Right ventricle myocardium superior (tissue), 1 donor: ENCODE measurements at regions not wholly inside any gene's neighbourhood (a gene's known extent, or its start where the extent isn't known, plus 50 kb on each side); places are given as distances from the start of the nearest gene placed in this dataset.

Experiments used
- ATAC-seq: fragments of 200-7000 bp; cut with Tn5 transposase; one replicate; pipeline ENCODE4 v1.9.1; 2020; ENCODE audit warnings: mild to moderate bottlenecking; ENCODE audit not compliant: poor library complexity
- DNase-seq: peaks from one replicate; pipeline ENCODE4 v3.0.0-alpha.2; 2020
- intact Hi-C: fragments of 100-400 bp; cut with DNase I; formaldehyde crosslinking; loops from one replicate; pipeline ENCODE4 v1.11.2; 2022
- donor health status: DM: no; HTN: yes; CAD: no; lungs with severe emphysema.

DNA sequence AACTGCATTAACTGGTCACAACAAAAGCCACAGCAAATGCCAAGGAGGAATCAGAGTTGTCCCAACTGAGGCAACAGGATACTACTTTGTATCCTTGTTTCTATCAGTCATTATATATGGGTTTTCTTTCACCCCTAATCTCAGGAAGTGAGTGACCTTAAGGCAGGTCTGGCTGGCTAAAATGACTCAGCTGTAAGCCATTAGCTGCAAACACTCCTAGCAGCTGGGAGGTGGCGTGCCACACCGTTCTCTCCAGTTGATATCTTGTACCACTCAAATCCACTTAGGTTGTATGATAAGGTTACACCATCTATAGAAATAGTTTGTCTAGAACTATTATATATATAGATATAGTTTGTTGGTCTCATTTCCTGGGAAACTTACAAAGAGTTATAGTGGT lies 171.1 kb upstream of the MC4R start:
- intact Hi-C loops: no loop called here
- DNase-seq: no peak
- ATAC-seq: no peak

DNA sequence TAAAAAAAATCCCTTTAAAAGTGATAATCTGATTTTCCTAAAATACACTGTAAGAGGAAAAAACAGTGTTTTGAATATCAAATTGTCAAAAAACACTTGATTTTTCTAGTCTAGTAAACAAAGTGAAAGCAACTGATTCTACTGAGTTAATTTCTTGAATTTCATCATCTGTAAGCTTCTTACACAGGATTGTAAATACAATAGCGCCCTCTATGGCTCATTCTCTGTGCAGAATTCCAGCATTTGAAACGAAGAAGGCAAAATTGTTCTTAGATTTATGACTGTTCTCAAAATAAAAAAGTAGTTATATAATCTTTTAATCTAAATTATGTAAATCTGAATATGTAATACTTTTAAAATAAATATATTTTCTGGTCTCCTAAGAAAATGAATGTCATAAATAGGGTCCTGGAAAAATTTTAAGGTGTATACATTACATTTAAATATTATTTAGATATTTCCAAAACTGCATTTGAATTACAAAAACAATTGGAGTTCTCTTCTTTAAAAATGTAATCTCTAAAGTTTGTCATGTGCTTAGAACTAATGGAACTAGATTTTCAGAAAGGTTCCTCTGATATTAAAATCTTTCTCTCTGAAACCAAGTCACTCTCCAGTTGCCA lies 176.9 kb upstream of the MC4R start:
- intact Hi-C loops: loop anchor here (5.0 kb wide), 1 partner anchor 712 kb away; no protein-coding TSS in a partner anchor
- no peak for DNase-seq

DNA sequence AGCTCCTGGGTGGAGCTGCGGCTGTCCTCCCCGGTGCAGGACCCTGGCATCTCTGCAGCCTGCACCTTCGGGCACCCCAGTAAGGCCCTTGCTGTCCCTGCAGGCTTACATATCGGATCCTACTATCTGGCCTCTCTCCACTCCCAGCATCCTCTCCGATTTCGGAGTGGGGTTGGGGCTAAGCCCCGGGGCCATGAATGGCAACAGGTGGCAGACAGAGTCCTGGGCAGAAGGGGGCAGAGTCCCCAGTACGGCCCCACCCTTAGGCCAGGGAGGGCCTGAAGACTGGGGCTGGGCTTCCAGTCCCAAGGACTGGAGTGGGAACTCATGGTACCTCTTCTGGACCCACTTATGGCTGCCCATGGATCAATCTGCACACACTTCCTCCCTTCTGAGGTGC lies 180.4 kb upstream of the MC4R start:
- intact Hi-C loops: loop anchor here (5.0 kb wide), 1 partner anchor 566 kb away; no protein-coding TSS in a partner anchor
- DNase-seq (no peak), ATAC-seq (no peak)

More for the DNA sequence above, 176.9 kb upstream of the MC4R start:
- no peak for ATAC-seq

DNA sequence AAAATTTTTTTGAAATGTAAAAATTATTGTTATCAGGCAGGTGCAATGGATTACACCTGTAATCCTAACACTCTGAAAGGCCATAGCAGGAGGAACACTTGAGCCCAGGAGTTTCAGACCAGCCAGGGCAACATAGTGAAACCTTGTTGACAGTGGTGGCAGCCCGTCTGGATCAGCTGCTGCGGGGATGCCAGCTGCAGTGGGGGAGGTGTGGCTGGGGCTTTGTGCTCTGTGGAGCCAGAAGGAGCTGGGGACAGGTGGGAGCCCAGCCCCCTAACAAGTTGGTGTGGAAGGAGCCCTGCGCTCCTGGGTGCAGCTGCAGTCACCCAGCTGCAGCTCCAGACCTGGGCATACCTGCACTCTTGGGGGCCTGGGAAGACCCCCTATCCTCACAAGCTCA lies 182.4 kb upstream of the MC4R start:
- ATAC-seq (no peak), DNase-seq (no peak)
- intact Hi-C loops: loop anchor here (5.0 kb wide), 1 partner anchor 568 kb away; no protein-coding TSS in a partner anchor

DNA sequence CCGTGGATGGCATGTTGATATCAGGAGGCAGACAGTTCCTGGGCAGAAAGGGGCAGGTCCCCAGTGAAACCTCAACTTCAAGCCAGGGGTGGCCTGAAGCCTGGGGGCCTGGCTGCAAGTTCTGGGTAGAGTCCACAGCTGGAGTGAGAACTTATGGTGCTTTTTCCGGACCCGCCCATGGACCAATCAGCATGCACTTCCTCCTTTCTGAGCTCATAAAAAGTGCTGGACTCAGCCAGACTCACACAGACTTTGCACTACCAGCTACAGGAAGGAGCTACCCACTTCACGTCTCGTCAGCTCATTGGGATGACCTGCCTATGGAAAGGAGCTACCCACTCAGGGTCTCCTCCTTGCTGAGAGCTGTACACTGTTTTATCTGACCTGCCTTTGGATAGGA lies 183.1 kb upstream of the MC4R start:
- intact Hi-C loops: no loop called here
- no peak for DNase-seq
- ATAC-seq: no peak

DNA sequence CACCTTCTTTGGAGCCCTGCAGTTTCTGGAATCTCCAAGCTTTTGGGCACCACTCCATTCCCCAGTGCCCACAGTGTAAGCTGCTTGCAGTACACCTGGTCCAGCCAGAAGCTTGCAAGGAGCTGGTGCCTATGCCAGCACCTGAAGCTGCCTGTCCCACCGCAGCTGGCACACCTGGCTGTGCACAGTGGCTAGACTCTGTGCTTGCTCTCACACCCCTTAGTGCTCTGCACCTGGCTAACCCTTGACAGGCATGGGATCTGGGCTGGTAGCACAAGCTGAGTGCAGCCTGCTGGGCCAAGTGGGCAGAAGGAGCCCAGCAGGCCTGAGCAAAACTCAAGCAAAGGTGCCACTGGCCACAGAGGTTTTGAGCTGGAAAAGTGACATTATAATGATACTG lies 183.8 kb upstream of the MC4R start:
- intact Hi-C loops: no loop called here
- no peak for ATAC-seq
- DNase-seq: no peak

DNA sequence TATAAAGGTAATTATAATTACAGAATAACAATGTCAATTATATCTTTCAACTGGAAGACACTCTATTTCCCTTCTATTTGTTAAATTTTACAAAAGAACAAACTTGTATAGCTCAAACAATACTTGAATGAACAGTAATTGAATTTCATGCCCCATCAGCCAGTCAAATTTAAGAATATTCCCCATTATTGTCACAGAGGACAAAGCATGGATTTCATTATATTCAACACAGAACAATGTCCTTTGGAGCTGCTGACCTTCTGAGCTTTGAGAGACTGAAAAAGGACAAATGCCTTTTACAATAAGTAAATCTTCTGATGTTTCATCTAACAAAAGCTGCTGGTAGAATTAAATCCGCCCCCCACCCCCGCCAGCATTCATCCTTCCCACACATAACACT lies 187.5 kb upstream of the MC4R start:
- no peak for ATAC-seq
- intact Hi-C loops: no loop called here
- DNase-seq: no peak

DNA sequence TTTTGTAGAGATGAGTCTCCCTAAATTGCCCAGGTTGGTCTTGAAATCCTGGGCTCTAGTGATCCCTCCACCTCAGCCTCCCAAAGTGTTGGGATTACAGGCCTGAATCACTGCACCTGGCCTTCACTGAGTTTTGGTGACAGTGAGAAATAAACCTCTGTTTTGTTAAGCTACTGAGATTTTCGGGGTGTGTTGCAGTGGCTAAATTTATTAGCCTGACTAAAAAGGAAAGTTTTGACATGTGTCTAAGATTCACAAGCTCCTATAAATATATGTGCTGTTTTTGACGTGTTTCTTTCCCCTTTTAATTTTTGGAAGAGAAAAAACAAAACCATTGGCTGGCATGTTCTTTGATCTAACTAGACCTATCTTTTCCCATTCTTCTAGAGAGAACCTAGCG lies 190.5 kb upstream of the MC4R start:
- intact Hi-C loops: no loop called here
- no peak for ATAC-seq
- no peak for DNase-seq

DNA sequence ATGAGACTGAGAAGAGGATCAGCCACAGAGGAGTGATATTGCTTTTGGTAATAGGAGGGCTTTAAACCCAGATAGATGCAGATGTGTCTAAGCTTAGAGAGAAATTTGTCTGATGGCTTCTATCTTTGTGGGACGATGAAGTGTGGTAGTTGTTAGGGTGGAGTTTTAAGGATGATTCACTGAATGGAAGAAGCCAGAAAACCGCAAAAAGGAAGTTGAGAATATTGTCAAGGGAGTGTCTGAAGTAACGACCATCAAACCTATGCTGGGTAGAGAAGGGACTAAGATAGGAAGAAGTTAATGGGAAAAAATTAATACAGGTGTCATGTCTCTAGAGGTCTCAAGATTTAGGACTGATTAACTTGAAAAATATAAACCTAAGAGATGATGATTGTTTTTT lies 195.6 kb upstream of the MC4R start:
- intact Hi-C loops: no loop called here
- DNase-seq: no peak
- no peak for ATAC-seq

DNA sequence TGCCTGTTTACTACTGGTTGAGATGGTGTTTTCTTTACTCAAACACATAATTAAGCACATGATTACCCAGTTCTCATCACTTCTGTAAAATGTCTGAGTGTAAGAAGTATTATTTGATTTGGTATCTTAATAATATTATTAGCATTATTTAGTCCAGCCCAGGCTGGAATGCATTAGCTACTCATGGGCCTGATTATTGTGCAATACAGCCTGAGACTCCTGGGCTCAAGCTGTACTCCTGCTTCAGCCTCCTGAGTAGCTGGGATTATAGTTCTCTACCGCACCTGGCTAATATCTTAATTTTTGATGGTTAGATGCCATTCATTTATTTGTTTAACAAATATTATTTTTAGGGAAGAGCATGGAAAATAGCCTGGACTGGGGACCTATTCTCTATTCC lies 197.6 kb upstream of the MC4R start:
- DNase-seq (no peak), ATAC-seq (no peak)
- intact Hi-C loops: no loop called here

DNA sequence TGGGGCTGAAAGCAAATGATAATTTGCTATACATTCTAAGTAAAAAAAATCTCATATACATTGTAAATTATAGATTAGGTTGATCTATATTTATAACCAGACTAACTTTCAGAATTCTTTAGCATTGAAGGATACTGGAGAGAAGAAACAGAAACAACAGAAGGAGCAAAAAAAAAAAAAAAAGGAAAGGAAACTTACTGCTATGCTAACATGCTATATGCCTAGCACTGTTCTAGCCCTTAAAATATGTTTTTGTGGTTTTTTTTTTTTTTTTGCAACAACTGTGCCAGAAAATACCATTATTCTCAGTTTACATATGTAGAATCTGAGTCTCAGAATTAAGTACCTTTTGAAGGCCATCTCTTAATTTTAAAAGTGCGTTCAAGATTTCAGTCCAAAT lies 204.9 kb upstream of the MC4R start:
- DNase-seq (no peak), ATAC-seq (no peak)
- intact Hi-C loops: no loop called here

DNA sequence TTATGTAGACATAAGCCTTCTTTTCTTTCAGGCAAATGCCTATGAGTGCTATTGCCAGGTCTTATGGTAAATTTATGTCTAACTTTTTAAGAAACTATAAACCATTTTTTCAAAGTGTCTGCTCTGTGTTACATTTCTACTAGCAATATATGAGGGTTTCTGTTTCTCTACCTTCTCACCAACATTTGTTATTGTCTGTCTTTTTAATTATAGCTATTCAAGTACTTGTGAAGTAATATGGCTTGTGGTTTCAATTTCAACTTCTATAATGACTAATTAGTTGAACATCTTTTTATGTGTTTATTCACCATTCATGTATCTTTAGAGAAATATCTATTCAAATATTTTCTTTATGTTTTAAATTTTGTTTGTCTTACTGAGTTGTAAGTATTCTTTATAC lies 213.1 kb upstream of the MC4R start:
- no peak for DNase-seq

DNA sequence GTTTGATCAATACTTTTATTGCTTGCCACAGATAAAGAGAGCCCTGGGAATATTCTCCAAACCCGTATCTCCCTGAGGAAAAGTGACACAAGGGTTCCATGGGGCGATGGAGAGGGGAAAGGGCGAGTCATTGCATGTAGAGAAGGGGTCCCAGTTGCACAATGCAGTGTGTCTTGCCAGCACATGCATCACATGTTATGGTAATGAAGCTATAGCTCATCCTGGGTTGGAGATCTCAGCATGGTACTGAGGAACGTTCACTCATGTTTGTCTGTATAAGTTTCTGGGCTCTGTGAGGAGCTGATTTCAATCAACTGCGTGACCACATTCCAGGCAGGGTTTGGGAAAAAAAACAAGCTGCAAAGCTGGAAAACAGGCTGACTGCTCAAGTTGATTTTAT lies 220.7 kb upstream of the MC4R start:
- DNase-seq: no peak
- intact Hi-C loops: no loop called here
- ATAC-seq: no peak

More for the DNA sequence above, 213.1 kb upstream of the MC4R start:
- intact Hi-C loops: no loop called here
- no peak for ATAC-seq

DNA sequence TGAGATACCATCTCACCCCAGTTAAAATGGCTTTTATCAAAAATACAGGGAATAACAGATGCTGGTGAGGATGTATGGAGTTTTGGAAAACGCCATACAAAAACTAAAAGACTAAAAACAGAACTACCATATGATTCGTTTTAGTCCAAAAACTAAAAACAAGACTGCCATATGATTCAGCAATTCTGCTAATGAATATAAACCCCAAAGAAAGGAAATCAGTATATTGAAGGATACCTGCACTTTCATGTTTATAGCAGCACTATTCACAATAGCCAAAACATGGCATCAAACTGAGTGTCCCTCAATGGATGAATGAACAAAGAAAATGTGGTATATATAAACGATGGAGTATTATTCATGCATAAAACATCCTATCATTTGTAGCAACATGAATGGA lies 224.4 kb upstream of the MC4R start:
- DNase-seq (no peak), ATAC-seq (no peak)
- intact Hi-C loops: no loop called here

DNA sequence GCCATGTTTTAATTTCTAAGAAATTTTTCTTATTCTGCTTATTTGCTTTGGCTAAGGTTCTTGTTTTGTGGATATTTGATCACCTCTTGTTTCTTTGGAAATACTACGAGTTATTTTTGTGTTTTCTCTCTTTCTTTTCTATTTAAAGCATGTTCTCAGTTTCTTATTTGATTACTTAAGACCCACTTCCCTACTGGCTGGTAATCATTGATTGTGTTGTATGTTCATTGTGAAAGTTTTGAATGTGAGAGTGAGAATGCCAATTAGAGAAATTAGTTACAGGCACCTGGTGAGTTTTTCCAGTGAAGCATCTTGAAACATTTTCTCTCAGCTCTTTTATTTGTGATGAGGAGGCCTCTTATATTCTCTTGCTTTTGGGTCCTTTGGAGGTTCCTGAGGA lies 226.7 kb upstream of the MC4R start:
- DNase-seq (no peak), ATAC-seq (no peak)
- intact Hi-C loops: no loop called here

DNA sequence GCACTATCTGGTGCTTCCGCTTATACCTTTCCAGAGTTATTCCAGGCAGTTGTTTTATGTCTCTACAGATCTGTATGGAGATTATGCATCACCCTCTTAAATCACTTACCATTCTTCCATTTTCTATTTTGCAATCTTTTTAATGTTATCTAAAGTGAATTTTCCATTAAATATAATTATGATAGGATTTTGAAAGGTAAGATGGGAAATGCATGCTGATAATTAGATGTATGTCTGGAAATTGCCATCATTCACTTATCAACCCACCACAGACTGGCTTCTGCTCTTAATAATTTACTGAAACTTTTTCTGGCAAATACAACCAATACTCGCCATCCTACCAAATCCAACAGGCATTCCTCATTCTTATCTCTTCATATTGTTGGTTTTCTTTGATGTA lies 227.4 kb upstream of the MC4R start:
- intact Hi-C loops: no loop called here

DNA sequence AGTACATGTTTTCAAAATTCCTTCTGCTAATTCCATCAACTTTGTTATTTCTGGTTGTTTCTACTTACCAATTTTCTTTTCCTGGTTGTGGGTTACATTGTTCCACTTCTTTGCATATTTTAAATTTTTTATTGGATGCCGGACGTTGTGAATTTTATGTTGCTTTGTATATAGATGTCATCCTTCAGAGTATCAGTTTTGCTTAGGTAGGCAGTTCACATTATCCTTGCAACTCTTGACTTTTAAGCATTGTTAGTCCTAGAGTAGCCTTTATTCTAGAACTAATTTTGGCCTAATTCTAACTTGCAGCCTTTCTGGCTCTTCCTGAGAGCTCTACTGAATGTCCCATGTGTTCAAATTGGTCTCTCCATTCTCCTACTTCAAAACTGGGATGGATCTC lies 228.7 kb upstream of the MC4R start:
- intact Hi-C loops: no loop called here
- ATAC-seq (no peak), DNase-seq (no peak)

More for the DNA sequence above, 227.4 kb upstream of the MC4R start:
- DNase-seq: no peak
- ATAC-seq: no peak

DNA sequence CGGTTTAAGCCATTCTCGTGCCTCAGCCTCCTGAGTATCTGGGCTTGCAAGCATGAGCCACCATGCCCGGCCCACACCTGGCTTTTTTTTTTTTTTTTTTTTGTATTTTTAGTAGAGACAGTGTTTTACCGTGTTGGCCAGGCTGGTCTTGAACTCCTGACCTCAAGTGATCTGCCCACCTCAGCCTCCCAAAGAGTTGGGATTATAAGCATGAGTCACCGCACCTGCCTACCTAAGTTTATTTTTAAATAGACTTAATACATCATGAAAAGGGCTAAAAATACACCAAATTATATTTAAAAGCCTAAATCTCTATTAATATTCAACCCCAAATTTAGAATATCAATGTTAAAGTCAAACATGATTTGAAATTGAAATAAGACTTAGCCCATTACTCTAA lies 250.8 kb upstream of the MC4R start:
- DNase-seq (no peak), ATAC-seq (no peak)
- intact Hi-C loops: no loop called here

DNA sequence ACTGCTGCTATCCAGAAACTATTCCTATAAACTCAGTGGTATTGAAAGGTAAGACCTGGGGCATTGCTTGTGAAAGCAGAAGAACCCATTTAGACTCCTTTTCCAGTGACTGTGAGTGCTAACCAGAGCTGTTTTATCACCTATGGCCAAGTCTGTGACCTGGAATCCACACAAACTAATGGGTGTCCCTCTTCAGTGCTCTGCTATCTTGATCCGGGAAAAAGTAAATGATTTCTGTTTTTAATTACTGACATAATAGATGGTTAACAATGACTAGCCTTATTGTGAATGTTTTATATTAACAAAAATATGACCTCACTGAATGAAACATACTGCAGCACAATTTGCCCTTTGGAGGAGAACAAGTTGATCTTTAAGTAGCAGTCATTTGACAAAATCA lies 251.6 kb upstream of the MC4R start:
- DNase-seq: no peak
- no peak for ATAC-seq
- intact Hi-C loops: no loop called here

DNA sequence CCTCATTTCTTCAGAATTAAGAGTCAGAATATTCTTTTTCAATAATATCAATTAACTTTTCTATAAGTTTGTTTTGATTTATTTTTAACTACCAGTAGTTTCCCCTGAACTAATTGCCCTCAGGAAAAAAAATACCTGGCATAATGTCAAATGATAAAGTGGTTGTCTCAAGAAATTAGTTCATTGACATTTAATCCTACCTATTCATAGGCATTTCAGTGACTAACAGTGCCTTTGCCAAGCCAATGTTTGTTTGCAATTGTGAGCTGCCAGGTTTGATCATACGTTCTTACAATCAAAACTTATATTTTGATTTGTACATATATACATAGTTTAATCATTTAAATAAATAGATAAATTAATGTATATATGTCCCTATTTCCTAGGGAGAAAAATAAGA lies 267.3 kb upstream of the MC4R start:
- no peak for DNase-seq
- ATAC-seq: no peak
- intact Hi-C loops: no loop called here

DNA sequence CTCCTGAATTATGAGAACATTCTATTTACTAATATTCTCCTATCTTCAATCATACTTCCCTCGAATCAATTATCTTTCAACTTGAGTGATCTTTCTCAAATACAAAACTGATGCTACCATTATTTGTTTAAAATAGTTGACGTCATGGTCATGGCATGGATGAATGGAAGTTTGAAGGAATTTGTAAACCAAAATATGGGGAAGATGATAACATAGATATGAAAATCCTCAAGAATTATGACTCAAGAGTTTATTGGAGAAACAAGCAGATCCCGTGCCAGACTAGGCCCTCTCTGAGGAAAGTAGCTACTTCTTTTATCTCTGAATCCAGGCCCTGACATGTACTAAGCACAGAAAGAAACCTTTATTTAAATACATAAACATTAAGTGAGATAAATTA lies 270.4 kb upstream of the MC4R start:
- DNase-seq (no peak), ATAC-seq (no peak)
- intact Hi-C loops: no loop called here
